Hepatocyte (in vitro differentiated cells): ENCODE measurements at regions not wholly inside any gene's neighbourhood (a gene's known extent, or its start where the extent isn't known, plus 50 kb on each side); places are given as distances from the start of the nearest gene placed in this dataset.

ENCODE experiments used
- DNase-seq: peaks from one replicate; pipeline ENCODE4 v3.0.0-alpha.2; 2016; ENCODE audit warnings: low spot score
- H2AFZ ChIP-seq: fragments of 200-600 bp; sonication (generic); 2 replicates; pipeline ENCODE4 v1.6.0; 2016; ENCODE audit warnings: antibody characterized with exemption, mild to moderate bottlenecking
- H3K27ac ChIP-seq: fragments of 200-600 bp; sonication (generic); 2 replicates; pipeline ENCODE4 v1.5.1; 2016; ENCODE audit warnings: mild to moderate bottlenecking
- H3K27me3 ChIP-seq: fragments of 200-600 bp; sonication (generic); 2 replicates; pipeline ENCODE4 v1.6.1; 2016
- H3K36me3 ChIP-seq: fragments of 200-600 bp; sonication (generic); replicated peaks from 2 replicates; pipeline ENCODE4 v1.5.1; 2016; ENCODE audit warnings: low read depth; ENCODE audit not compliant: insufficient read depth
- H3K4me1 ChIP-seq: fragments of 200-600 bp; sonication (generic); 2 replicates; pipeline ENCODE4 v1.5.1; 2016; ENCODE audit warnings: mild to moderate bottlenecking, moderate library complexity; ENCODE audit not compliant: insufficient read depth
- H3K4me2 ChIP-seq: fragments of 200-600 bp; sonication (generic); 2 replicates; pipeline ENCODE4 v1.6.0; 2016
- H3K4me3 ChIP-seq: fragments of 200-600 bp; sonication (generic); 2 replicates; pipeline ENCODE4 v1.5.1; 2016; ENCODE audit warnings: mild to moderate bottlenecking
- H3K79me2 ChIP-seq: fragments of 200-600 bp; sonication (generic); 2 replicates; pipeline ENCODE4 v1.6.0; 2017; ENCODE audit warnings: mild to moderate bottlenecking
- H3K9me2 ChIP-seq: fragments of 200-600 bp; sonication (generic); replicated peaks from 2 replicates; pipeline ENCODE4 v1.6.0; 2017; ENCODE audit warnings: mild to moderate bottlenecking; ENCODE audit not compliant: insufficient read depth
- H3K9me3 ChIP-seq: fragments of 200-600 bp; sonication (generic); 2 replicates; pipeline ENCODE4 v1.5.1; 2016; ENCODE audit warnings: low read depth, mild to moderate bottlenecking
- H4K20me1 ChIP-seq: fragments of 200-600 bp; sonication (generic); 2 replicates; pipeline ENCODE4 v1.6.0; 2016; ENCODE audit warnings: mild to moderate bottlenecking; ENCODE audit not compliant: insufficient read depth, poor library complexity, severe bottlenecking
- CTCF ChIP-seq: fragments of 200-600 bp; sonication (generic); IDR thresholded peaks from 2 replicates; pipeline ENCODE4 v1.5.1; 2016; ENCODE audit warnings: antibody characterized with exemption, mild to moderate bottlenecking; ENCODE audit not compliant: poor library complexity
- EZH2 ChIP-seq: fragments of 200-600 bp; sonication (generic); IDR thresholded peaks from 2 replicates; pipeline ENCODE4 v1.6.1; 2016; ENCODE audit warnings: antibody characterized with exemption, mild to moderate bottlenecking, borderline replicate concordance
- EZH2phosphoT487 ChIP-seq: fragments of 200-600 bp; sonication (generic); IDR thresholded peaks from one replicate; pipeline ENCODE4 v1.6.1; 2018; ENCODE audit warnings: antibody characterized with exemption, mild to moderate bottlenecking, low read depth, moderate library complexity; ENCODE audit not compliant: unreplicated experiment, severe bottlenecking
- WGBS: methylation state at CpG from one replicate; pipeline ENCODE4 v1.1.6; 2016; ENCODE audit warnings: low lambda C conversion rate; ENCODE audit errors: missing lambda C conversion rate; 5-methylcytosine and 5-hydroxymethylcytosine counted together

DNA sequence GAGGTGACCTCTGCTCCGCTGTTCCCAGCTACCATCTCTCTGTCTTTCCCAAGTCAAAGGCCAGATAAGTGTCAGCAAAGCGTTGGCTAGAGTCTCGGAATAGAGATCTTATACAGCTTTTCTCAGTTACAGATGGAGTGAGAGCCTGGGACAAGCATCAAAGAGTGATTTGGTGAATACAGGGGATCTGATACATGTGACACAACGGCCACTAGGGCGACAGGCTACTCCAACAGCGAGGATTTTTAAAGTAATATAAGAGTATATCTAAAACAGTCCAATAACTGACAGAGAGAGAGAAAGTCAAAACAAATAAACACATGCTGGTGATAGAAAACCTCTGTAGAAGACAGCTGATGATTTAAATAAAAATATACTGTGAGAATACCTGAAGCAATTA, 433.1 kb upstream of the SMIM31 start:
- Histone ChIP-seq H3K27me3 (no peaks in the 10 kb centered on the region), H3K4me1 (no peaks in the 10 kb centered on the region), H4K20me1 (no peaks in the 10 kb centered on the region), H3K9me2 (no peaks in the 10 kb centered on the region), H2AFZ (no peak overlapping the region), H3K9me3 (no peaks in the 10 kb centered on the region), H3K27ac (no peak overlapping the region), H3K4me2 (no peak overlapping the region), H3K36me3 (no peaks in the 10 kb centered on the region), H3K79me2 (no peaks in the 10 kb centered on the region), H3K4me3 (no peak overlapping the region)
- no peak for TF ChIP-seq EZH2
- WGBS = 66% methylated on average over 6 of the region's 6 CpGs
- no peak for DNase-seq

DNA sequence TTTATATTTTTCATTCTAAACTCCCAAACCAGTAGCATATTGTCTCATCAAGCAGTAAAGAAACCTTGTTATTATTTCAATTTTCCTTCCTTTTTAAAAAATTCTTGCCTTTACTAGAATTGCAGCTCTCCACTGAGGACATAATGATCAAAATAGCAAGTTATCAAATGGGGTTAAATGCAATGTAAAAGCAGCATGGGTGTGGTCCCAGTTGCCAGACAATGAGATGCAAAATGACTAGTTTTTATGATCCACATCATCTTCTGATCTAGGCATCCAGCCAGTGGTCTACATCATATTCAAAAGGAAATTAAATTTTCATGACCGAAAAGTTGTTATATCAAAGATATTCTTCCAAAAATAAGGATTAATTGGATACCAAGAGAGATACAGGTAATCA, 427.9 kb upstream of the SMIM31 start:
- no peaks in the 10 kb centered on the region for H3K9me2 ChIP-seq
- 91% methylated on average over 1 of the region's 1 CpG for WGBS
- no peaks in the 10 kb centered on the region for H3K4me1 ChIP-seq
- no peaks in the 10 kb centered on the region for H3K9me3 ChIP-seq
- H3K27ac ChIP-seq = no peak overlapping the region
- no peak overlapping the region for H2AFZ ChIP-seq
- no peak overlapping the region for H3K4me3 ChIP-seq
- no peaks in the 10 kb centered on the region for H4K20me1 ChIP-seq
- no peaks in the 10 kb centered on the region for H3K36me3 ChIP-seq
- no peak for TF ChIP-seq CTCF
- H3K4me2 ChIP-seq = no peak overlapping the region
- no peaks in the 10 kb centered on the region for H3K79me2 ChIP-seq
- DNase-seq = no peak
- H3K27me3 ChIP-seq = no peaks in the 10 kb centered on the region

- no peaks in the 10 kb centered on the region for H4K20me1 ChIP-seq
- H3K9me3 ChIP-seq = peaks cover 4% of the 10 kb centered on the region
- no peak for DNase-seq
- H3K79me2 ChIP-seq = no peaks in the 10 kb centered on the region
- H3K36me3 ChIP-seq = no peaks in the 10 kb centered on the region
- H3K27me3 ChIP-seq = no peaks in the 10 kb centered on the region
- no peak overlapping the region for H2AFZ ChIP-seq
- H3K4me3 ChIP-seq = no peak overlapping the region
- H3K9me2 ChIP-seq = no peaks in the 10 kb centered on the region
- TF ChIP-seq CTCF = no peak
- no peak for TF ChIP-seq EZH2
- no peak for TF ChIP-seq EZH2phosphoT487
- H3K27ac ChIP-seq = no peak overlapping the region
- no peaks in the 10 kb centered on the region for H3K4me1 ChIP-seq
- H3K4me2 ChIP-seq = no peak overlapping the region
These were observed 416.5 kb upstream of the SMIM31 start for GRCh38 chr4:164337219-164337944.

- no peaks in the 10 kb centered on the region for H3K36me3 ChIP-seq
- WGBS = 94% methylated on average over 3 of the region's 3 CpGs
- TF ChIP-seq EZH2 = no peak
- TF ChIP-seq CTCF = no peak
- TF ChIP-seq EZH2phosphoT487 = no peak
These were observed 410.4 kb upstream of the SMIM31 start for GRCh38 chr4:164343472-164343976.

More at GRCh38 chr4:164343472-164343976, 410.4 kb upstream of the SMIM31 start:
- Histone ChIP-seq H3K79me2 (no peaks in the 10 kb centered on the region), H3K4me1 (no peaks in the 10 kb centered on the region), H3K4me3 (no peak overlapping the region), H4K20me1 (no peaks in the 10 kb centered on the region), H3K9me2 (no peaks in the 10 kb centered on the region), H3K27me3 (no peaks in the 10 kb centered on the region), H2AFZ (no peak overlapping the region), H3K9me3 (peaks cover 4% of the 10 kb centered on the region), H3K27ac (no peak overlapping the region), H3K4me2 (no peak overlapping the region)
- DNase-seq = no peak
